HEK293T (cell line): ENCODE measurements at regions not wholly inside any gene's neighbourhood (a gene's known extent, or its start where the extent isn't known, plus 50 kb on each side); places are given as distances from the start of the nearest gene placed in this dataset.

Source experiments
- CTCF ChIA-PET: fragments of 350-600 bp; formaldehyde crosslinking; extraction: SDS; loops from one replicate; lab custom pipeline; 2021; ENCODE audit warnings: antibody characterized with exemption, inconsistent platforms; lab: Yijun Ruan, JAX
- POLR2A ChIA-PET: fragments of 350-600 bp; formaldehyde crosslinking; extraction: SDS; loops from one replicate; lab custom pipeline; 2020; ENCODE audit warnings: antibody characterized with exemption, inconsistent platforms; lab: Yijun Ruan, JAX
- DNase-seq: peaks from one replicate; pipeline ENCODE4 v3.0.0; 2012; ENCODE audit warnings: mixed read lengths; ENCODE audit errors: extremely low spot score
- ARNT ChIP-seq: fragments of 450-650 bp; IDR thresholded peaks from 2 replicates; pipeline ENCODE4 v1.6.1; 2017; ENCODE audit warnings: mild to moderate bottlenecking
- BHLHE40 ChIP-seq: fragments of 450-650 bp; IDR thresholded peaks from 2 replicates; pipeline ENCODE4 v1.6.1; 2016; ENCODE audit warnings: mild to moderate bottlenecking, moderate library complexity, borderline replicate concordance
- CTBP1 ChIP-seq: fragments of 450-650 bp; IDR thresholded peaks from 2 replicates; pipeline ENCODE4 v1.6.1; 2016; ENCODE audit warnings: borderline replicate concordance
- ELF4 ChIP-seq: fragments of 450-650 bp; IDR thresholded peaks from 2 replicates; pipeline ENCODE4 v1.6.1; 2017; ENCODE audit warnings: antibody characterized with exemption
- FOXA1 ChIP-seq: fragments of 450-650 bp; IDR thresholded peaks from 2 replicates; pipeline ENCODE4 v1.6.1; 2016; ENCODE audit warnings: mild to moderate bottlenecking
- FOXK2 ChIP-seq: fragments of 450-650 bp; IDR thresholded peaks from 2 replicates; pipeline ENCODE4 v1.6.1; 2016; ENCODE audit warnings: mild to moderate bottlenecking
- FOXM1 ChIP-seq: fragments of 450-650 bp; IDR thresholded peaks from 2 replicates; pipeline ENCODE4 v1.6.1; 2017; ENCODE audit warnings: mild to moderate bottlenecking, borderline replicate concordance
- HDGF ChIP-seq: fragments of 450-650 bp; IDR thresholded peaks from 2 replicates; pipeline ENCODE4 v1.6.1; 2017; ENCODE audit warnings: antibody characterized with exemption, borderline replicate concordance
- L3MBTL2 ChIP-seq: fragments of 450-650 bp; conservative IDR thresholded peaks from 2 replicates; pipeline ENCODE4 v1.6.1; 2016; ENCODE audit warnings: mild to moderate bottlenecking
- LEF1 ChIP-seq: fragments of 450-650 bp; IDR thresholded peaks from 2 replicates; pipeline ENCODE4 v1.6.1; 2017; ENCODE audit warnings: mild to moderate bottlenecking, borderline replicate concordance
- NFRKB ChIP-seq: fragments of 450-650 bp; IDR thresholded peaks from 2 replicates; pipeline ENCODE4 v1.6.1; 2016; ENCODE audit warnings: mild to moderate bottlenecking, moderate library complexity
- SP1 ChIP-seq: fragments of 450-650 bp; IDR thresholded peaks from 2 replicates; pipeline ENCODE4 v1.6.1; 2017
- SUZ12 ChIP-seq: fragments of 450-650 bp; IDR thresholded peaks from 2 replicates; pipeline ENCODE4 v1.6.1; 2016; ENCODE audit warnings: mild to moderate bottlenecking
- TARDBP ChIP-seq: fragments of 450-650 bp; IDR thresholded peaks from 2 replicates; pipeline ENCODE4 v1.6.1; 2016
- ZNF384 ChIP-seq: fragments of 450-650 bp; IDR thresholded peaks from 2 replicates; pipeline ENCODE4 v1.6.1; 2016
- TF ChIP-seq, protein P1 (sequence below): fragments of 450-650 bp; IDR thresholded peaks from 2 replicates; pipeline ENCODE4 v1.6.1; 2016

DNA sequence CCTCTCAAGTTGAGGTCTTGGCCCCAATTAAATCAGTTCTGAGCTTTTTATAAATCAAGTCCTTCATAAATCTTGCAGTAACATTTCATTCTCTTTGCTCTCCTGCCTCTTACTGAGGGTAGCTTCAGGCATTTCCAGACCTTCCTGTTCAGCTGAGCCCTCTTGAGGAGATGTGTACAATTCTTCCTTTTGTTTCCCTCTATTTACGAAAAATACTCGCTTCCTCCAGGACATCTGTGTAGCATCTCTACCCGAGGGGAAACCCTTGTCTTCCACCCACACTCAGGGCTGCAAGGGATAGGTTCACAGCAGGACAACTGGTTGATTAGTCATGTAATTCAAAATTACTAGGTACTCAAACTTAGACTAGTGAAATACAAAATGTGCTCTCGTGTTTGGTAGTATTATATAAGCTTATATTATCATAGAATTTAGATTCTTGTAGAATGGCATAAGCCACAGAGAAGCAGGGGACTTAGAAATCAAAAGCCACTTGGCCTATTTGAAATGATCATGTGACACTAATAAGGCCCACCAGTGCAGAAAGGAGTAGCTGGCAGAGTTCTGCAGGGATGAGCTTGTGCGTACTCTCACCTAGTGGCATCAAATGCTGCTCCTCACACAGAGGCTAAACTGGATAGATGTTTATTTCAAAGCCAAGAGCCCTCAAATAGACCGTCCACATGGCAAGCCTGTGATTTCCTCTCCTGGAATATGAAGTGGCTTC, 126.7 kb downstream of the GDAP2 start:
- no peak for TF ChIP-seq SP1
- no peak for TF ChIP-seq FOXM1
- TF ChIP-seq NFRKB = no peak
- TF ChIP-seq LEF1 = no peak
- no peak for TF ChIP-seq HDGF
- TF ChIP-seq ARNT = no peak
- TF ChIP-seq L3MBTL2 = no peak
- no peak for DNase-seq
- CTCF ChIA-PET = no interaction called here
- POLR2A ChIA-PET = no interaction called here

DNA sequence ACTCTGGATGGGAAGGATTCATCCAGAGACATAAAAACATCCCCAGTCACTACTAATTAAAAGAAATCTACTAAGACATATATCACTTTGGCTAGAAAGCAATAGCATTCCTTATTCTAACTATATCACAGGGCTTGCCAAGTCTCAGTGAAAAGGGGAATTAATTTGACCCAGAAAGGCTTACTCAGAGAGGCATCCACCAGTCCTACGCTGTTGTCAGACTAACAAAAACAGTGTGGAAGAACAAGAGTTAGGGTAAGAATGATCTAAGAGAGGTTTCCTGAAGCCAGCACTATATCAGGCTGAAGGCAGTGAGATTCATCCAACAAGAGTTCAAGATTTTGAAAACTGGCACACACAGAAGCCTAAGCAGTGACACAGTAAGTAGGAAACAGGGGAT, 126.1 kb downstream of the GDAP2 start:
- TF ChIP-seq FOXA1 (no peak), LEF1 (no peak), TARDBP (no peak), ELF4 (no peak), HDGF (no peak), CTBP1 (no peak), FOXK2 (no peak), L3MBTL2 (no peak), BHLHE40 (no peak), ZNF384 (no peak), SP1 (no peak), ARNT (no peak), NFRKB (no peak), SUZ12 (no peak), FOXM1 (no peak)
- TF ChIP-seq, protein P1, sequence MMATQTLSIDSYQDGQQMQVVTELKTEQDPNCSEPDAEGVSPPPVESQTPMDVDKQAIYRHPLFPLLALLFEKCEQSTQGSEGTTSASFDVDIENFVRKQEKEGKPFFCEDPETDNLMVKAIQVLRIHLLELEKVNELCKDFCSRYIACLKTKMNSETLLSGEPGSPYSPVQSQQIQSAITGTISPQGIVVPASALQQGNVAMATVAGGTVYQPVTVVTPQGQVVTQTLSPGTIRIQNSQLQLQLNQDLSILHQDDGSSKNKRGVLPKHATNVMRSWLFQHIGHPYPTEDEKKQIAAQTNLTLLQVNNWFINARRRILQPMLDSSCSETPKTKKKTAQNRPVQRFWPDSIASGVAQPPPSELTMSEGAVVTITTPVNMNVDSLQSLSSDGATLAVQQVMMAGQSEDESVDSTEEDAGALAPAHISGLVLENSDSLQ = no peak
- DNase-seq = no peak
- ChIA-PET CTCF (no interaction called here), POLR2A (no interaction called here)

DNA sequence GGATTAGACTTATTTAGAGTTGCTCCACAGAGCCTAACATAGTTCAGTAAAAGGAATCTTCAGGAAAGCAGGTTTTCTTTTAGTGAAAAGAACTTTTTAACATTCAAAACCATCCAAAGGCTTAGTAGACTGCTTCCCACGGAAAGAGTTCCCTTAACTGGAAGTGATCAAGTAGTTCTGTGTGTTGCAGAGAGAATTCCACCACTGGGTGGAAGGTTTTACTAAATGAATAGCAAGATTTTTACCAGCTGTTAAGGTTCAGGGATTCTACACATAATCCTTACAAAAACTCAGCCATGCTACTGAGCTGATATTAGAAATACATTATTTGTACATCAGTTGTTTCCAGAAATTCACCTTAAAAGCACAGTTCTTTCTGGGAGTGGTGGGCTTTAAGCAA, 119.7 kb downstream of the GDAP2 start:
- CTCF ChIA-PET = no interaction called here
- TF ChIP-seq SP1 = no peak
- TF ChIP-seq L3MBTL2 = no peak
- TF ChIP-seq HDGF = no peak
- TF ChIP-seq ZNF384 = no peak
- no peak for TF ChIP-seq SUZ12
- TF ChIP-seq CTBP1 = no peak
- TF ChIP-seq BHLHE40 = no peak
- TF ChIP-seq FOXA1 = no peak
- TF ChIP-seq ELF4 = no peak
- no peak for TF ChIP-seq FOXM1
- POLR2A ChIA-PET = no interaction called here
- no peak for DNase-seq

DNA sequence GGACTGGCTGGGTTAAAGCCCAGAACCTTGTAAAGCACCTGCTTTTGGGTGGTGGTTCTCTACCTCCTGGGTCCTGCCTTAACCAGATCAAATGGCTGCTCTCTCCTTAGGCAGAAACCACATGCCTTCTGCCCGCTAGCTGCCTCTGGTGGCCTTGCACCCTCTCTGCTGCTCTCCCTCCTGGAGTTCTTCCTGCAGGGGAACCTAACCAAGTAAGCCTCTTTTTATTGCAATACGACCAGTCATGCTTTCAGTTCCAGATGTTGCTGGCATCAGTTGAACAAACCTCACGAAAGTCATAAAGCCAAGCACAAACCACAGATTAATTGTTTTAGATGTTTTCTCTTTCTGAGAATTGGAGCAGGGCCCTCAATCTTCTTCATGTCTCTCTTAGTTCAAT, 118.9 kb downstream of the GDAP2 start:
- CTCF ChIA-PET = interaction anchor here (0.9 kb wide), 1 partner anchor 9 kb away, joined by 3 read pairs; no protein-coding TSS in a partner anchor
- POLR2A ChIA-PET = no interaction called here
- DNase-seq = no peak
- no peak for TF ChIP-seq TARDBP
- no peak for TF ChIP-seq SP1
- no peak for TF ChIP-seq FOXM1
- no peak for TF ChIP-seq ARNT
- TF ChIP-seq, protein P1 = no peak
- TF ChIP-seq FOXK2 = no peak
- TF ChIP-seq L3MBTL2 = no peak
- no peak for TF ChIP-seq NFRKB
- TF ChIP-seq CTBP1 = no peak
- TF ChIP-seq SUZ12 = no peak
- TF ChIP-seq FOXA1 = no peak
- no peak for TF ChIP-seq BHLHE40
- no peak for TF ChIP-seq HDGF
- no peak for TF ChIP-seq ELF4
- no peak for TF ChIP-seq ZNF384
- no peak for TF ChIP-seq LEF1

DNA sequence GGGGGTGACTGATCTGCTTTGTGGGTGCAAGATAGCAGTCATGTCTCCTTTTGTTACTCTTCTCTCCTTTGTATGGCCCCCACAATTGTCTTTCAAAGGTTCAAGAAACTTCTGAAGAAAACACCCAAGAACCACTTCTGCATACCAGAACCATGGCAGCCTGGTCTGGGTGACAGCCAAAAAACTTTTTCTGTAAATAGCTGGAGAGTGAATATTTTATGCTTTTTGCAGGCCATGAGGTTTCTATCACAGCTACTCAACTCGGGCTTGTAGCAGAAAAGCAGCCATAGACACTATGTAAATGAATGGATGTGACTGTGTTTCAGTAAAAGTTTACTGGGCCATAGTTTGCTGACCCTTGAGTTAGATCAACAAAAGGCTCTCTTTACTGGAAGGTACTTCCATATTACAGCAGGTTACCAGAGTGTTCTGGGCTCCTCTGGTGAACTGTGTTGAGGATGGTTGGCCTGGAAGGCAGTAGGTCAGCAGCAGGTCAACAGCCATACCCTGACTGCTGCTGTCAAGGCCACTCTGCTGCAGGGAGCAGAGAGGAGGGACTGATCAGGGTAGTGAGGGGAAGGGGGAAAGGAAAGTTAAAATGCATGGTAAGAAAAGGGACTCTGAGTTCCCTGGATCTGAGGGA, 116.4 kb downstream of the GDAP2 start:
- ChIA-PET CTCF (interaction anchor here (0.6 kb wide), 1 partner anchor 115 kb away, joined by 4 read pairs; no protein-coding TSS in a partner anchor), POLR2A (no interaction called here)
- TF ChIP-seq BHLHE40 (no peak), FOXM1 (no peak), FOXA1 (no peak), L3MBTL2 (no peak), SP1 (no peak), CTBP1 (no peak), ELF4 (no peak), ARNT (no peak), SUZ12 (no peak), HDGF (no peak), FOXK2 (no peak), NFRKB (no peak)
- TF ChIP-seq, protein P1 = no peak
- no peak for DNase-seq
